ENCODE measurements at regions not wholly inside any gene's neighbourhood (a gene's known extent, or its start where the extent isn't known, plus 50 kb on each side); places are given as distances from the start of the nearest gene placed in this dataset.

- Mint-ChIP-seq H3K36me3 (peaks cover 2% of the 10 kb centered on the region), H3K4me1 (peaks cover 33 to 39% (median 34%) of the 10 kb centered on the region in 3 donors), H3K27me3 (peaks cover 0 to 3% of the 10 kb centered on the region in 2 donors), H3K27ac (peak overlapping the region; percentile 84 to 93), H3K9me3 (peaks cover 0 to 8% (median 7%) of the 10 kb centered on the region in 3 donors), H3K4me3 (no peak overlapping the region)
- H3K9me3 ChIP-seq: no peaks in the 10 kb centered on the region
- POLR2A ChIA-PET: no interaction called here
- H3K27ac ChIP-seq (ENCODE audit: low read length): peak overlapping the region; percentile 46
- H3K4me1 ChIP-seq (ENCODE audit: control insufficient read depth in 1 of 2, extremely low read depth in 1 of 2, insufficient read depth in 2 of 2, low read length in 2 of 2): peaks cover 10 to 15% of the 10 kb centered on the region in 2 experiments
- no peak for DNase-seq
- CTCF ChIA-PET: no interaction called here
- no peak for ATAC-seq (replicated peaks in 1 of 4)
- H3K27me3 ChIP-seq (replicated peaks in 1 of 2; ENCODE audit: control insufficient read depth in 2 of 2, extremely low read depth in 1 of 2, insufficient read depth in 2 of 2, low read length in 1 of 2): peaks cover 0 to 2% of the 10 kb centered on the region in 2 experiments
- H3K4me3 ChIP-seq (ENCODE audit: control insufficient read depth in 1 of 2, extremely low read depth in 1 of 2, low read length in 1 of 2): no peak overlapping the region
- H3K36me3 ChIP-seq (ENCODE audit: control insufficient read depth in 2 of 2, extremely low read depth in 1 of 2, insufficient read depth in 1 of 2, low read length in 1 of 2): no peaks in the 10 kb centered on the region
- WGBS (ENCODE audit: insufficient coverage): 92% methylated on average over 2 of the region's 3 CpGs
These were observed 190.6 kb downstream of the VRK1 start for GRCh38 chr14:96987771-96988170.

GRCh38 chr14:96989306-96989705 lies 192.1 kb downstream of the VRK1 start:
- H3K36me3 Mint-ChIP-seq: no peaks in the 10 kb centered on the region
- DNase-seq: no peak
- ATAC-seq (replicated peaks in 1 of 4): no peak
- ChIA-PET CTCF (no interaction called here), POLR2A (no interaction called here)
- 90% methylated on average over 3 of the region's 4 CpGs for WGBS (ENCODE audit: insufficient coverage)
- Histone ChIP-seq H3K27ac (ENCODE audit: low read length) (no peak overlapping the region), H3K27me3 (replicated peaks in 1 of 2; ENCODE audit: control insufficient read depth in 2 of 2, extremely low read depth in 1 of 2, insufficient read depth in 2 of 2, low read length in 1 of 2) (peaks cover 0 to 2% of the 10 kb centered on the region in 2 experiments), H3K4me1 (ENCODE audit: control insufficient read depth in 1 of 2, extremely low read depth in 1 of 2, insufficient read depth in 2 of 2, low read length in 2 of 2) (peaks cover 10 to 15% of the 10 kb centered on the region in 2 experiments), H3K4me3 (ENCODE audit: control insufficient read depth in 1 of 2, extremely low read depth in 1 of 2, low read length in 1 of 2) (no peak overlapping the region), H3K9me3 (no peaks in the 10 kb centered on the region), H3K36me3 (ENCODE audit: control insufficient read depth in 2 of 2, extremely low read depth in 1 of 2, insufficient read depth in 1 of 2, low read length in 1 of 2) (no peaks in the 10 kb centered on the region)
- H3K9me3 Mint-ChIP-seq: peaks cover 0 to 8% (median 7%) of the 10 kb centered on the region in 3 donors
- H3K27me3 Mint-ChIP-seq: peaks cover 4 to 6% of the 10 kb centered on the region in 2 donors
- H3K4me3 Mint-ChIP-seq: no peak overlapping the region
- peaks cover 33 to 39% (median 34%) of the 10 kb centered on the region in 3 donors for H3K4me1 Mint-ChIP-seq
- H3K27ac Mint-ChIP-seq: no peak overlapping the region

- Mint-ChIP-seq H3K36me3 (no peaks in the 10 kb centered on the region), H3K4me1 (peaks cover 22 to 27% (median 26%) of the 10 kb centered on the region in 3 donors), H3K27ac (no peak overlapping the region), H3K9me3 (peaks cover 0 to 8% (median 7%) of the 10 kb centered on the region in 3 donors), H3K27me3 (peaks cover 5 to 12% of the 10 kb centered on the region in 2 donors), H3K4me3 (no peak overlapping the region)
- ATAC-seq (replicated peaks in 1 of 4) (no peak), DNase-seq (no peak)
- H3K9me3 ChIP-seq: no peaks in the 10 kb centered on the region
- no peak overlapping the region for H3K27ac ChIP-seq (ENCODE audit: low read length)
- ChIA-PET POLR2A (no interaction called here), CTCF (no interaction called here)
- no peaks in the 10 kb centered on the region for H3K36me3 ChIP-seq (ENCODE audit: control insufficient read depth in 2 of 2, extremely low read depth in 1 of 2, insufficient read depth in 1 of 2, low read length in 1 of 2)
- peaks cover 10 to 15% of the 10 kb centered on the region in 2 experiments for H3K4me1 ChIP-seq (ENCODE audit: control insufficient read depth in 1 of 2, extremely low read depth in 1 of 2, insufficient read depth in 2 of 2, low read length in 2 of 2)
- peaks cover 0 to 4% of the 10 kb centered on the region in 2 experiments for H3K27me3 ChIP-seq (replicated peaks in 1 of 2; ENCODE audit: control insufficient read depth in 2 of 2, extremely low read depth in 1 of 2, insufficient read depth in 2 of 2, low read length in 1 of 2)
- 86% methylated on average over 1 of the region's 2 CpGs for WGBS (ENCODE audit: insufficient coverage)
- no peak overlapping the region for H3K4me3 ChIP-seq (ENCODE audit: control insufficient read depth in 1 of 2, extremely low read depth in 1 of 2, low read length in 1 of 2)
These were observed 194.0 kb downstream of the VRK1 start for GRCh38 chr14:96991226-96991625.

- ATAC-seq (replicated peaks in 1 of 4): no peak
- Mint-ChIP-seq H3K4me3 (no peak overlapping the region), H3K27ac (no peak overlapping the region), H3K27me3 (peaks cover 5 to 12% of the 10 kb centered on the region in 2 donors), H3K9me3 (peaks cover 0 to 8% (median 7%) of the 10 kb centered on the region in 3 donors), H3K36me3 (no peaks in the 10 kb centered on the region), H3K4me1 (peaks cover 0 to 2% (median 2%) of the 10 kb centered on the region in 3 donors)
- H3K4me1 ChIP-seq (ENCODE audit: control insufficient read depth in 1 of 2, extremely low read depth in 1 of 2, insufficient read depth in 2 of 2, low read length in 2 of 2): no peaks in the 10 kb centered on the region
- 100% methylated on average over 3 of the region's 6 CpGs for WGBS (ENCODE audit: insufficient coverage)
- no peak for DNase-seq
- no peak overlapping the region for H3K27ac ChIP-seq (ENCODE audit: low read length)
- H3K27me3 ChIP-seq (replicated peaks in 1 of 2; ENCODE audit: control insufficient read depth in 2 of 2, extremely low read depth in 1 of 2, insufficient read depth in 2 of 2, low read length in 1 of 2): peaks cover 0 to 4% of the 10 kb centered on the region in 2 experiments
- ChIA-PET POLR2A (no interaction called here), CTCF (no interaction called here)
- no peaks in the 10 kb centered on the region for H3K36me3 ChIP-seq (ENCODE audit: control insufficient read depth in 2 of 2, extremely low read depth in 1 of 2, insufficient read depth in 1 of 2, low read length in 1 of 2)
- H3K9me3 ChIP-seq: no peaks in the 10 kb centered on the region
- no peak overlapping the region for H3K4me3 ChIP-seq (ENCODE audit: control insufficient read depth in 1 of 2, extremely low read depth in 1 of 2, low read length in 1 of 2)
These were observed 197.8 kb downstream of the VRK1 start for GRCh38 chr14:96994999-96995398.

GRCh38 chr14:96997269-96997668 lies 200.1 kb downstream of the VRK1 start:
- DNase-seq: no peak
- POLR2A ChIA-PET: no interaction called here
- Mint-ChIP-seq H3K27me3 (peaks cover 5 to 12% of the 10 kb centered on the region in 2 donors), H3K9me3 (peaks cover 0 to 3% (median 0%) of the 10 kb centered on the region in 3 donors), H3K27ac (no peak overlapping the region), H3K4me1 (peaks cover 0 to 2% (median 2%) of the 10 kb centered on the region in 3 donors), H3K36me3 (no peaks in the 10 kb centered on the region), H3K4me3 (no peak overlapping the region)
- Histone ChIP-seq H3K36me3 (ENCODE audit: control insufficient read depth in 2 of 2, extremely low read depth in 1 of 2, insufficient read depth in 1 of 2, low read length in 1 of 2) (no peaks in the 10 kb centered on the region), H3K27ac (ENCODE audit: low read length) (no peak overlapping the region), H3K9me3 (no peaks in the 10 kb centered on the region), H3K27me3 (replicated peaks in 1 of 2; ENCODE audit: control insufficient read depth in 2 of 2, extremely low read depth in 1 of 2, insufficient read depth in 2 of 2, low read length in 1 of 2) (peaks cover 0 to 10% of the 10 kb centered on the region in 2 experiments), H3K4me1 (ENCODE audit: control insufficient read depth in 1 of 2, extremely low read depth in 1 of 2, insufficient read depth in 2 of 2, low read length in 2 of 2) (no peaks in the 10 kb centered on the region), H3K4me3 (ENCODE audit: control insufficient read depth in 1 of 2, extremely low read depth in 1 of 2, low read length in 1 of 2) (no peak overlapping the region)
- CTCF ChIA-PET: no interaction called here
- whole genome bisulfite sequencing (ENCODE audit: insufficient coverage): 95% methylated on average over 5 of the region's 6 CpGs
- ATAC-seq (replicated peaks in 1 of 4): no peak

- no peak overlapping the region for H3K27ac Mint-ChIP-seq
These were observed 200.8 kb downstream of the VRK1 start for GRCh38 chr14:96997996-96998395.

More at GRCh38 chr14:96997996-96998395, 200.8 kb downstream of the VRK1 start:
- no peaks in the 10 kb centered on the region for H3K4me1 ChIP-seq (ENCODE audit: control insufficient read depth in 1 of 2, extremely low read depth in 1 of 2, insufficient read depth in 2 of 2, low read length in 2 of 2)
- Mint-ChIP-seq H3K27me3 (peaks cover 5 to 10% of the 10 kb centered on the region in 2 donors), H3K4me3 (no peak overlapping the region), H3K36me3 (no peaks in the 10 kb centered on the region), H3K4me1 (peaks cover 0 to 2% (median 2%) of the 10 kb centered on the region in 3 donors), H3K9me3 (peaks cover 0 to 8% (median 0%) of the 10 kb centered on the region in 3 donors)
- ATAC-seq (replicated peaks in 1 of 4) (no peak), DNase-seq (no peak)
- WGBS (ENCODE audit: insufficient coverage): 89% methylated on average over 5 of the region's 5 CpGs
- H3K27ac ChIP-seq (ENCODE audit: low read length): no peak overlapping the region
- H3K9me3 ChIP-seq: no peaks in the 10 kb centered on the region
- no peaks in the 10 kb centered on the region for H3K36me3 ChIP-seq (ENCODE audit: control insufficient read depth in 2 of 2, extremely low read depth in 1 of 2, insufficient read depth in 1 of 2, low read length in 1 of 2)
- H3K4me3 ChIP-seq (ENCODE audit: control insufficient read depth in 1 of 2, extremely low read depth in 1 of 2, low read length in 1 of 2): no peak overlapping the region
- POLR2A ChIA-PET: no interaction called here
- CTCF ChIA-PET: no interaction called here
- H3K27me3 ChIP-seq (replicated peaks in 1 of 2; ENCODE audit: control insufficient read depth in 2 of 2, extremely low read depth in 1 of 2, insufficient read depth in 2 of 2, low read length in 1 of 2): peaks cover 0 to 10% of the 10 kb centered on the region in 2 experiments
